GM21786 (cell line): ENCODE measurements at regions not wholly inside any gene's neighbourhood (a gene's known extent, or its start where the extent isn't known, plus 50 kb on each side); places are given as distances from the start of the nearest gene placed in this dataset.
"Not testable (repeated sequence)": the region's sequence is repeated elsewhere in the genome, so short reads cannot be mapped to it uniquely, and the experiment has no call there.

Experiments
- ATAC-seq: cut with Tn5 transposase; IDR thresholded peaks from one replicate; pipeline ENCODE4 v1.9.1; 2021; ENCODE audit not compliant: unreplicated experiment

GRCh38 chr2:173711816-173712215 is 253.4 kb downstream of the SP3 start:
- no peak for ATAC-seq

GRCh38 chr2:173713904-173714555 is 251.1 kb downstream of the SP3 start:
- ATAC-seq, result no peak

DNA sequence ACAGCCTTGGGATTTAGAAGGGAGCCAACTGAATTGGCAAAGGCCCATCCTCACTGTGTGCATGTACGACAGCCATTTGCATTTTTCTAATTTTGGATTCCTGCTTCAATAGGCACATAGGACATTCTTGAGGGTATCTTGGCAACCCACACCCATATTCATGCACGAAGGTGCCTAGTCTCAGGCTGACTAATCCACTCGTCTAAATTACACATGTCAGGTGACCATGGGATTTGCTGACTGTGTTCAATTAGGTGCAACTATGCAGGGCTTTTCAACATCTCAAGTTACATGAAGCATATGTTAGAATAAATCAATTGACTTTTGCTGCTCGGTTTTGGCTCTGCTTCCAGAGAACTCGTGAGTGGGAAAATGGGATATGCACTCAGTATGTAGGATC is 249.7 kb downstream of the SP3 start:
- no peak for ATAC-seq

DNA sequence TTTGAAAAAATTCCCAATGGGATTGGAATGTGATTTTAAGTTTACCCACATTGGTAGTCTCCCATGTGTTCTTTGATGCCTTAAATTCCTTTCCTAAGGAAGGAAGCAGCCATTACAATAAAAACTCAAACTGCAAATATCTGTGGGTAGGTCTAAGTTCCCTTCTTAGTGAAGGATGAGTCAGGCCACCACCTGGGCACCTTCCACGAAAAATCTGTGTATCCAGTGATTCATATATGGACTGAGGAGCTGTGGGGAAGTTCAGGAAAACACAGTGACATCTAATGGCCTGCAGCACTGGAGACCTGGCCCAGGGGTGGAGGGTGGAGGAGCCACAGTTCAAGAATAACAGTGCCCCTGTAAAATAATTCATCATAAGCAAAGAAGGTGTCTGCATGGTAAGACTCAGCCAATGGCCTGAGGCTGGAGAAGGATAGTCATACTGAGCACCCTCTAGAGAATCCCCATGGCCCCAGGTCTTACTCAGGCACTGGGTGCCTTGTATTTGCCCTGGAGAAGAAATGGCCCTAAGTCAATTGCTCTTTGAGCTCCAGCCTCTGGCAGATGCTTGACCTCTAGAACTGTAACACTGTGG is 248.6 kb downstream of the SP3 start:
- no peak for ATAC-seq

DNA sequence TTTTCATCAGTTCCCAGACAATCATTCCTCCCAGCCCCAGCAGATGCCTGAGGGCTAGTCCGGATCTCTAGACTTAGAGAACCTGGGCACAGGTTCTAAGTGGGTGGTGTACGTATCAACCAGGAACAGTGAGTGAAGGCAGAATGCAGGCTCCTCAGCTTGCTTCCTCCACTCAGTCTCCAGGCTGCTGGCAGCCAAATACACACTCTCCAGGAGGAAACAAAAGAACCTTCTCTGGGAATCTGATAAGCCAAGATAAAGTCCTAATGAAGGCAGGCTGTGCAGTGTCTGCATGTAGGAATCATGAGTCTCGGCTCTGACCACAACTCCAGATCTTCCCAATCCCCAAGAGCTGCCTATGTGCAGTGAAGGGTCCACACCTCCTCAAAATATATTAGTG is 245.7 kb downstream of the SP3 start:
- ATAC-seq, result no peak

GRCh38 chr2:173720306-173720705 is 244.9 kb downstream of the SP3 start:
- no peak for ATAC-seq

DNA sequence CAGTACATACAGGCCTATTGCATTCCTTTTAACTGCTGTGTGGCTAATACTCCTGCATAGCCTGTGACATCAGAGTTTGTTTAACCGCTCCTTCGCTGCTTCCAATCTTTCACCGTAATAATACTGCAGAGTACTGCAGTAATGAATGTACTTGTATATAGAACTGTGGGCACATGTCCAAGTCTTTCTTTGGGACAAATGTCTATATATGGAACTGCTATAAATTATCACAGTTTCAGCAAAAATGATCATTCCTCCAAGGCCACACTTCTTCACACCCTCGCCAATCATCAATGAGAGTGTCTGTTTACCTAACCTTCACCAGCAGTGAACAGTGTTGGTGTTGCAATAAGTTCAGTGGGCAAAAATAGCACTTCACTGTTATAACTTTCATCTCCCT is 230.4 kb downstream of the SP3 start:
- ATAC-seq, result no peak

DNA sequence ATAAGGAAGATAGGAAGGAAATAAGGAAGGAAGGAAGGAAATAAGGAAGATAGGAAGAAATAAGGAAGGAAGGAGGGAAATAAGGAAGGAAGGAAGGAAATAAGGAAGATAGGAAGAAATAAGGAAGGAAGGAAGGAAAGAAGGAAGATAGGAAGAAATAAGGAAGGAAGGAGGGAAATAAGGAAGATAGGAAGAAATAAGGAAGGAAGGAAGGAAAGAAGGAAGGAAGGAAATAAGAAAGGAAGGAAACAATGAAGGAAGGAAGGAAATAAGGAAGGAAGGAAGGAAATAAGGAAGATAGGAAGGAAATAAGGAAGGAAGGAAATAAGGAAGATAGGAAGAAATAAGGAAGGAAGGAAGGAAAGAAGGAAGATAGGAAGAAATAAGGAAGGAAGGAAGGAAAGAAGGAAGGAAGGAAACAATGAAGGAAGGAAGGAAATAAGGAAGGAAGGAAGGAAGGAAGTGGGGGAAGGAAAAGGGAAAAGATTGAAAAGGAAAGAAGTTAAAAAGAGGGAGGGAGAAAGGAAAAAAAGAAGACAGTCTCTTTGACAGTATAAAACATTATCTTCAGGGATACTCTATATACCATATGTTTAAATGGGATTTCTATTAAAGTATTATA is 227.1 kb downstream of the SP3 start:
- ATAC-seq, result not testable (repeated sequence)

DNA sequence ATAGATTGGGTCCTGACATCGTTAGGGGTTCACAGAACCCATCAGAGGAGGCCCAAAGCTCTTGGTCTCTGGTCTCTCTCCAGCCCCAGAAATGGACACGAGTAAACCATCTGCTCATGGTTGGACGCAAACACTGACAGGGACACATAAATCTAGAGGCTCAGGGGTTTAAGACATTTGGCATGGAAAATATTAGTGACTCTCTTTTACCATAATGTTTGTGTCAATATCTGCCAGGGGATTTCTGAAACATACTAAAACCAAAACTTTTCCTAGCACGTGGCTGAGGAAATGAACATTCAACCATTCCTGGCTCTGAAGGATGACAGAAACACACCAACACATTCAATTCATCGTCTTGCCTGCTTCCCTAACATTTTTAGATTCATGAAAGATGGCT is 226.2 kb downstream of the SP3 start:
- no peak for ATAC-seq

- ATAC-seq, result no peak
Measured at GRCh38 chr2:173740639-173741038, 224.5 kb downstream of the SP3 start.

GRCh38 chr2:173741759-173742158 is 223.4 kb downstream of the SP3 start:
- no peak for ATAC-seq

GRCh38 chr2:173747035-173747434 is 218.1 kb downstream of the SP3 start:
- ATAC-seq, result no peak

- no peak for ATAC-seq
Measured at GRCh38 chr2:173749315-173749714, 215.9 kb downstream of the SP3 start.

DNA sequence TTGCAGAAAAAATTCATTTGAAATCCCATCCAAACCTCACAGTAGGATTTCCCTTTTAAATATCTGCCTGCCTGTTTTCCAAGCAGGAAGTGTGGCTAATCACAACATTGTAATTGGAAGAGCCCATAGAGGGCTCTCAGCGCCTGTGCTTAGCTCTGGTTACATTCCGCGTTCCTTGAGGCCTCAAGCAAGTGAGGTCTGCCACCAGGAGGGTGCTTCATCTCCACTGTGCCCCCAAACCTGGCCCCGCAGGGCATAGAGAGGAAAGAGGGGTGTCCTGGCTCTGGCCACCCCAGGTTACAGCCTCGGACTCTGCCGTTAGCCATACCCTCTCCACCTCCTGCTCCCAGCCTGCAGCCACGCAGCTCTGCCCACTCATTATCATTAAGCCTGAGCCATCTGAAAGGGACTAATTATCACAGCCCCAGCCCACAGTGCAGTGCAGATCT is 214.8 kb downstream of the SP3 start:
- no peak for ATAC-seq

DNA sequence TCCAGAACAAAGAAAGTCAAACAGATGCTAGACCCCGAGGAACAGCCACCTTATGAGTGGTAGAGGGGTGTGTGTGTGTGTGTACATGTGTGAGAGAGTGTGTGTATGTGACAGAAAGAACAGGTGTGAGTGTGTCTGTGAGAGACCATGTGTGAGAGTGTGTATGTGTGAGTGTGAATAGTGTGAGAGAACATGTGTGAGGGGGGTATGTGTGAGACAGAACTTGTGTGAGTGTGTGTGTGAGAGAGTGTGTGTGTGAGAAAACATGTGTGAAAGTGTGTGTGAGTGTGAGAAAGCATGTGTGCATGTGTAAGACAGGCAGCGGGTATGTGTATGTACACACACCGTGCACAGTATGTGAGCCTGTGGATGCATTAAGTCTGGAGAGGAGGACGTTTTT is 214.3 kb downstream of the SP3 start:
- no peak for ATAC-seq

- ATAC-seq, result no peak
Measured at GRCh38 chr2:173751245-173751975, 213.8 kb downstream of the SP3 start.

DNA sequence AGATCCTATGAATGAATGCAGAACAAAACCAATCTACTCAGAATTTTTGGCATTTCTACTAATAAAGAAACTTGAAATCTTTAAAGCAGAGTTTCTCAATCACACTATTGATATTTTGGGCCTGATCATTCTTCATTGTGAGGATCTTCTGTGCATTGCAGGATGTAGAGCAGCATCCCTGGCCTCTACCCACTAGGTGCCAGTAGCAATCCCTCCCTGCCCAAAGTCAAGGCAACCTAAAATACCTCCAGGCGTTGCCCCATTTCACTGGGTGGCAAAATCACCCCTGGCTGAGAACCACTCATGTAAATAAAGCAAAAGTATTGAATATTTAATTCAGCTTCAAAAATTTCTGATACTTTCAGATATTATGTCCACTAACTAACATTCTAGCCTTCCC is 213.0 kb downstream of the SP3 start:
- no peak for ATAC-seq

- no peak for ATAC-seq
Measured at GRCh38 chr2:173753441-173753840, 211.7 kb downstream of the SP3 start.

- no peak for ATAC-seq
Measured at GRCh38 chr2:173754165-173754564, 211.0 kb downstream of the SP3 start.

DNA sequence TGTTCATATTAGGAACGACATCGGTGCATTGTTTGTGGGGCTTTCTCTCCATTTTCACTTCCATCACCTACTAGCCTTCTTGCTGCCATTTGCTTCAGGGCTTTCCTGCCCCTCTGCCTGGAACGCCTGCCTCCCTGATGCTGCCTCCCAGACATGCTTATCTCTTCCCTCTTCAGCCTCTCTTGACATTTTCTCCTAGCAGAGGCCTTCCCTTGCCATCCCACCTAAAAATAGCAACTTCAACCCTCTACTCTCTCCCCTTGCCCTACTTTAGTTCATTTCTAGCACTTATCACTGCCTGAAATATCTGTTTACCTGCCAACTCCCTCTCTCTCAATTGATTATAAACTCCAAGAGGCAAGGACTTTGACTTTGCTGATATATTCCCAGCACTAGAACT is 210.3 kb downstream of the SP3 start:
- ATAC-seq, result no peak

DNA sequence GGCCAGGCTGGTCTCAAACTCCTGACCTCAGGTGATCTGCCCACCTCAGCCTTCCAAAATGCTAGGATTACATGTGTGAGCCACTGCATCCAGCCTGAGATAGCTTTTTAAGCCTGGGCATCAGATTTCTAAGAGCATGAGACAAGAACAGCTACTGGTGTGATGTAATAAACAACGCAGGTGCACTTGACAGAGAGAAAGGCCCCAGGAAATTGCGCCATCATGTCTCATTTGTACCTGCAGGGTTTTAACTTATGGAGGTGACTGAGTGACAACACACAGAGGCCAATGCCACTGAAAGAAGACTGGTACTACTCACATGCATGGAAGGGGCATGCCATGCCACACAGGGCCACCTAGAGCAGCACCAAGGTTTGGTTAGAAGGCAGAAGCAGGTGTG is 209.4 kb downstream of the SP3 start:
- no peak for ATAC-seq

DNA sequence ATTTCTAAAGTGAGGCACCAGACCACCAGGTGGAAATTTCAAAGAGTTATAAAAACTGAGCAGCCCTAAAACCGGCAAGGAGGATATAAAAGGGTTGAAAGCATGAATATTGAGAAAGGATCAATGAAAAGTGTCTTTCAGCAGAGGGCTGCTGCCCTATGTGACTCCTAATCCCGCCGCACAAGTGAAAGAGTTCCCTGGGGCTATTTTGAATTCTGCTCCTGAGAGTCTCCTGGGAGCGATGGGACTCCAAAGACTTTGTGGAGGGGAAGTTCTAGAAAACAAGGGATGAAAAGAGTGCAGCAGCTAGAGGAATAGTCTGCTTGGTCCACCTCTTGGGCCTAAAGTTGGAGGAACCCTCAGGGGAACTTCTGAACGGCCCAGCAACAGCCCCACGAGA is 205.2 kb downstream of the SP3 start:
- ATAC-seq, result no peak
